ENCODE measurements at regions not wholly inside any gene's neighbourhood (a gene's known extent, or its start where the extent isn't known, plus 50 kb on each side); places are given as distances from the start of the nearest gene placed in this dataset.

DNA sequence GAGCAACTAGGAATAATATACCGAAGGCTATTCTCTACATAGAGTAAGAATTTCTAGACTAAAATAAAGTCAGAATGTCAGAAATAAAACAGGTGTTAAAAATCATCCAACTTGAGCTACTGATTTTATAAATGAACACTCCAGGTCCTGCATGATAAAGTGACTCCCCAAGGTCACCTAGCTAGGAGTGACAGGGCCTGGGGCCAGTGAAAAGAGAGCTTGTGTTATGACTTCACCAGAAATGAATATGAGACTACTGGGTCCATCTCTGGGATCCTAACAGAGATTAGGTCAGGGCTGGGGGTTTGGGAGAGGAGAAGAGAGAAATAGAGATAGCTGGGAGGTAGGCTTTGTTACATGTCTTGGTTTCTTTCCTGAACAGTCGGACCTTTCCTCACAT, 89.7 kb upstream of the CYP1B1 start:
- H3K4me3 ChIP-seq, result no peak overlapping the region
- H3K36me3 ChIP-seq, result no peaks in the 10 kb centered on the region
- H3K27ac ChIP-seq, result no peak overlapping the region
- H3K4me1 ChIP-seq, result no peaks in the 10 kb centered on the region
- no peaks in the 10 kb centered on the region for H3K9me3 ChIP-seq
- H3K27me3 ChIP-seq, result no peaks in the 10 kb centered on the region
- no peak for DNase-seq
- TF ChIP-seq, protein P1, sequence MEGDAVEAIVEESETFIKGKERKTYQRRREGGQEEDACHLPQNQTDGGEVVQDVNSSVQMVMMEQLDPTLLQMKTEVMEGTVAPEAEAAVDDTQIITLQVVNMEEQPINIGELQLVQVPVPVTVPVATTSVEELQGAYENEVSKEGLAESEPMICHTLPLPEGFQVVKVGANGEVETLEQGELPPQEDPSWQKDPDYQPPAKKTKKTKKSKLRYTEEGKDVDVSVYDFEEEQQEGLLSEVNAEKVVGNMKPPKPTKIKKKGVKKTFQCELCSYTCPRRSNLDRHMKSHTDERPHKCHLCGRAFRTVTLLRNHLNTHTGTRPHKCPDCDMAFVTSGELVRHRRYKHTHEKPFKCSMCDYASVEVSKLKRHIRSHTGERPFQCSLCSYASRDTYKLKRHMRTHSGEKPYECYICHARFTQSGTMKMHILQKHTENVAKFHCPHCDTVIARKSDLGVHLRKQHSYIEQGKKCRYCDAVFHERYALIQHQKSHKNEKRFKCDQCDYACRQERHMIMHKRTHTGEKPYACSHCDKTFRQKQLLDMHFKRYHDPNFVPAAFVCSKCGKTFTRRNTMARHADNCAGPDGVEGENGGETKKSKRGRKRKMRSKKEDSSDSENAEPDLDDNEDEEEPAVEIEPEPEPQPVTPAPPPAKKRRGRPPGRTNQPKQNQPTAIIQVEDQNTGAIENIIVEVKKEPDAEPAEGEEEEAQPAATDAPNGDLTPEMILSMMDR (IDR thresholded peaks at IDR 0.05), result no peak
- no peak for TF ChIP-seq POLR2A (IDR thresholded peaks at IDR 0.05)

DNA sequence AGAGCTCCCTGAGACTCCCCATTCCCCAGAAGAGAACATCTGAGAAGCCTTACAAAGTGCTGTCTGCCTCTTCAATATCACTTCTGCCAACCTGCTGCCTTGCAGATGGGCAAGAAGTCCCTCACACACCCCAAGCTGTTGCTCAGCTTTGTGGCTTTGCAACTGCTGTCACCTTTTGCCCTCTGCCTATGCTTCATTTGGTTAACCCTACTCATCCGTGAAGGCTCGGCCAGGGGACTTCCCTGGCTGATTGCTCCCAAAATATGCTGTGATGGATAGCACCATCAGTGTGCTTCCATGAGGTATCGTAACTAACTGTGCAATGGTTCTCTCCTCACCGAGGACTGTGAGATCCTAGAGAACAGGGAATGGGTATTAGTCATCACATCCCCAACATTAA, 88.9 kb upstream of the CYP1B1 start:
- DNase-seq, result no peak

DNA sequence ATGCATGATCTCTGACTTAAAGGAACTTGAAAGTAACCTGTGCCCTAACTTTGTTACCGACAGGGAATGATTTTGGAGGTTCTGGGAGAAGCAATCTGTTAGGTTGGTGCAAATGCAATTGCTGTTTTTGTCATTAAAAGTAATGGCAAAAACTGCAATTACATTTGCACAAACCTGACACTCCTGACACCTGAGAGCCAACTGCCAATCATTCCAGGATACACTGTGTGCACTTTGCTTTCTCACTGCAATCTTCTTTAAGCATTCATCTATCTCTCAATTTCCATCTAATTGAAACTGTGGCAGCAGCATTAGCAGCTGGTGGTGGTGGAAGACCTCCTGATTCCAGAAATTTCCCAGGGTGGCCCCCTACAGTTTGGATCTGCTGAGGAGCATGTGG, 87.6 kb upstream of the CYP1B1 start:
- TF ChIP-seq POLR2A (IDR thresholded peaks at IDR 0.05), result no peak
- TF ChIP-seq, protein P1 (IDR thresholded peaks at IDR 0.05), result no peak
- H3K9me3 ChIP-seq, result no peaks in the 10 kb centered on the region
- no peaks in the 10 kb centered on the region for H3K4me1 ChIP-seq
- H3K4me3 ChIP-seq, result no peak overlapping the region
- DNase-seq, result no peak
- no peaks in the 10 kb centered on the region for H3K27me3 ChIP-seq
- H3K36me3 ChIP-seq, result no peaks in the 10 kb centered on the region
- no peak overlapping the region for H3K27ac ChIP-seq

More for the DNA sequence above, 88.9 kb upstream of the CYP1B1 start:
- no peak for TF ChIP-seq POLR2A (IDR thresholded peaks at IDR 0.05)
- TF ChIP-seq, protein P1 (IDR thresholded peaks at IDR 0.05), result no peak
- Histone ChIP-seq H3K36me3 (no peaks in the 10 kb centered on the region), H3K27ac (no peak overlapping the region), H3K9me3 (no peaks in the 10 kb centered on the region), H3K4me1 (no peaks in the 10 kb centered on the region), H3K4me3 (no peak overlapping the region), H3K27me3 (no peaks in the 10 kb centered on the region)

DNA sequence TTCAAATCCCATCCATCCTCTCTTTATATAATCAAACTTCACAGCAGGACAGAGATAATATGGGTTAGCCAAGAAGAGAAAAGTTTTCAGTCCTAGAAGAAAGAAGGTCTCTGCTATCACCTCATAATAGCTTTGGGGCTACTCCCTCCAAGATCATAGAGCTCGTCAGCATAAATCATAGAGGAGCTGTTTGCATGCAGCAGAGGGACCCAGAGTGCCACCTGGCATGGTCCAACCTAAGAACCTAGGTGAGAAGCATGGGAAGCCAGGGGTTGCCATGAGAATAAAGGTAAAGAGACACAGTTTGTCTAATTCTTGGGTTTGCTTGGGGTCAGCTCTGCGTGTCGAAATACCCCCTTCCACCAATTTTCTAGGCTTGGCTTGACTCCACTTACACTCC, 87.1 kb upstream of the CYP1B1 start:
- no peaks in the 10 kb centered on the region for H3K9me3 ChIP-seq
- no peaks in the 10 kb centered on the region for H3K27me3 ChIP-seq
- H3K27ac ChIP-seq, result no peak overlapping the region
- no peak for DNase-seq
- no peak for TF ChIP-seq POLR2A (IDR thresholded peaks at IDR 0.05)
- TF ChIP-seq, protein P1 (IDR thresholded peaks at IDR 0.05), result peak in 1 of 6 experiments; percentile 7
- H3K4me3 ChIP-seq, result no peak overlapping the region
- H3K4me1 ChIP-seq, result no peaks in the 10 kb centered on the region
- no peaks in the 10 kb centered on the region for H3K36me3 ChIP-seq

DNA sequence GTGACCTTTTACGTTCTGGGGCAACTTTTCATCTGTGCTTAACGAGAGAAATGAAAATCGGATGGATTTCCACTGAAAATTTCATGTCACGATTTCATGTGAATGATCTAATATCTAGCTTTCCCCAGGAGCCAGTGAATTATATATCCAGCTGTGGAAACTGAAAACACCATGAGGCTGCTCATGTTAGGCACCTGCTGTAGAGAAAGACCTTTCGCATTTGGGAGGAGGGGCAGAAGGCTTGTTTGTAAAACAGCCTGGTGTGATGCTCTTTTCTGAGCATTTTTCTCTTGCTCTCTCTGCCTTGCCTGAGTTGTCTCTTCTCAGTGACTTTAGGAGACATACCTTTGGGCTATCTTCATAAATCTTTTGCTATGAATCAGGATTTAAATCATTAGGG, 84.6 kb upstream of the CYP1B1 start:
- no peak for DNase-seq
- TF ChIP-seq POLR2A (IDR thresholded peaks at IDR 0.05), result no peak
- TF ChIP-seq, protein P1 (IDR thresholded peaks at IDR 0.05), result no peak

DNA sequence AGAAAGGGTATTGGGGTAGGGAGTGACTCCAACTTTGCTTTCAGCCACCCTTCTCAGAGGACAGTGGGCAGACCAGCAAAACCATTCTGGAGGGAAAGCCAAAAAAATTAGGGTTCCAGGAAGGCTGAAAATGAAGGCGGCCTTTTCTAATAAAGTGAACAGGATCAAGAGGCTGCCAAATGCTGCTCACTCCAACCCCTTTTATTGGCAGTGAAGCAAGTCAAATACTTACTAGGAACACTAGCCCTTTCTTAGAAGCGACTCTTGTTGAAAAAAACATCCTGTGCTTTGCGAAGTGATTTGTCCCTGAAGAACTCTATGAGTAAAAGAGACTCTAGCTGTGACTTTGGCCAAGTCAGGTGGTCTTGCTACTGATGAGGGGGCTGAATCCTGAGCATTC, 83.6 kb upstream of the CYP1B1 start:
- Histone ChIP-seq H3K4me3 (no peak overlapping the region), H3K36me3 (no peaks in the 10 kb centered on the region), H3K27ac (peak overlapping the region in 3 of 4 donors; percentile 17 to 33 (median 19)), H3K4me1 (no peaks in the 10 kb centered on the region), H3K27me3 (no peaks in the 10 kb centered on the region), H3K9me3 (no peaks in the 10 kb centered on the region)
- TF ChIP-seq, protein P1 (IDR thresholded peaks at IDR 0.05), result no peak
- TF ChIP-seq POLR2A (IDR thresholded peaks at IDR 0.05), result no peak
- no peak for DNase-seq

More for the DNA sequence above, 84.6 kb upstream of the CYP1B1 start:
- Histone ChIP-seq H3K27ac (no peak overlapping the region), H3K4me1 (no peaks in the 10 kb centered on the region), H3K36me3 (no peaks in the 10 kb centered on the region), H3K27me3 (no peaks in the 10 kb centered on the region), H3K4me3 (no peak overlapping the region), H3K9me3 (no peaks in the 10 kb centered on the region)

Data from Peyer's patch (tissue), 4 donors.